Ureter (tissue), 1 donor: ENCODE measurements at regions not wholly inside any gene's neighbourhood (a gene's known extent, or its start where the extent isn't known, plus 50 kb on each side); places are given as distances from the start of the nearest gene placed in this dataset.
"Not testable (repeated sequence)": the region's sequence is repeated elsewhere in the genome, so short reads cannot be mapped to it uniquely, and the experiment has no call there.

Experiments
- DNase-seq: peaks from one replicate; pipeline ENCODE4 v3.0.0-alpha.2; 2020; ENCODE audit warnings: low spot score
- donor health status: DM: yes; HTN: yes; CAD: no.

DNA sequence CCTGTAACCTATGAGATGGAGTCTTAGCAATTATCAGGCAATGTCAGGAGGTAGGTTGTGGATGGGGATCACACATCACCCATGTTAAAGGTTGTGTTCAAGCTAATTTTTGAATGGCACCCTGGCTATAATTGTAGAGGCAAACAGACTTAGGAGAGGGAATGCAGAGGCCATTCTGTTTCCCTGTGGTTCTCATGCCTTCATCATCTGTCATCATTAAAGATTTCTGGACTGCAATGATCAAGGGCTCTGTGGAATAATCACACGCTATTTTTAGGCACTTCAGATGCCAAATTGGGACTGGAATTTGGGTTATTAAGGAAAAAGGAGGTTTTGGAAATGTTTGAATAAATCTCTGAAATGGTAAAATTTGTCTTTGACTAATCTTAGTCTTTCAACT lies 1065.4 kb downstream of the TAF11L14 start:
- DNase-seq = no peak

DNA sequence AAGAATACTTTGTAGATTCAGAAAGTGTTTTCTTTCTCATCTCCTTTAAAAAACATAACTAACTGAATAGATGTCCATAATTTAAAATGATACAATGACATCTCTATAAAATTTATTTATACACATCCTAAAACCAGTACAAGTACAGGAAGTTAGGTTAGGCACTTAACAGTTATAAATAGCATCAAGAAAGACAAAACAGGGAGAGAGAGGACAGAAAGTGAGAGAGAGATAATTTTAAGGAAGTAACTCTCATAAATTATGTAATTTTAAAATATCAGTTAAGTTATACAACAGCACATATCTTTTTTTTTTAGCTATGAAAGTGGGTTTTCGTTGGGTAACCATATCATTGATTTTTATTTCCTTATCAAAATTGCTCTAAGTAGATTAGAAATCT lies 1068.6 kb downstream of the TAF11L14 start:
- no peak for DNase-seq

DNA sequence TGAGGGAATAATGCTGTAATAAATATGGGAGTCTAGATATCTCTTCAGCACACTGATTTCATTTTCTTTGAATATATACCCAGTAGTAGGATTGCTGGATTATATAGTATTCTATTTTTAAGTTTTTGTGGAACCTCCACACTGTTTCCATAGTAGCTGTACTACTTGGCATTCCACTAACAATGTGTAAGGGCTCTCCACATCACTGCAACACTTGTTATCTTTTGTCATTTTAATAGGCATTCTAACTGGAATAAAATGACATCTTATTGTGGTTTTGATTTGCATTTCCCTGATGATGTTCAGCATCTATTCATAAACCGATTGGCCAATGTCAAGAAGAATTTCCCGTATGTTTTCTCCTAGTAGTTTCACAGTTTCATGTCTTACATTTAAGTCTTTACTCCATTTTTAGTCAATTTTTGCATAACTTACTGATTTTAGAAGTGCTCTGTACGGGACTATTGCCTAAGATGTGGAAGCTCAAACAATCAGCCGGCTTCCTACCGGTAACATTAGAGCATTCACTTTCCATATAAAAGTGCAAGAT lies 1078.8 kb downstream of the TAF11L14 start:
- DNase-seq = no peak

DNA sequence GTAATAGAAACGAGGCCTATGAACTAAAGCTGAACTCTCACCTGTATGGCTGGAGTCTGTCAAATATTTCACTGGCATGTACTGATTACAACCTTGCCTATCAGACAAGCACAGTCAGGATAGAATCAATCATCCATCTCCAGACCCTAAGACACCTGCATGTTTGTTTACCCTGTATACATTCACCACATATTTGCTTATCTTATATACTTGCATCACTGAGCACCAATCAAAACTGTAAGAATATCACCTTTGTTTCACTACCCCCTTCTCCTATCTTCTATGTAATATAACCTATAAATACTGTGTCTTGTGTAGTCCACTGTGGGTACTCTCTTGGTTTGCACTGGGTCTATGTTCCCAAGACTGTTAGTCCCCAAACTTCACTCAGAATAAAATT lies 1085.7 kb downstream of the TAF11L14 start:
- DNase-seq = no peak

DNA sequence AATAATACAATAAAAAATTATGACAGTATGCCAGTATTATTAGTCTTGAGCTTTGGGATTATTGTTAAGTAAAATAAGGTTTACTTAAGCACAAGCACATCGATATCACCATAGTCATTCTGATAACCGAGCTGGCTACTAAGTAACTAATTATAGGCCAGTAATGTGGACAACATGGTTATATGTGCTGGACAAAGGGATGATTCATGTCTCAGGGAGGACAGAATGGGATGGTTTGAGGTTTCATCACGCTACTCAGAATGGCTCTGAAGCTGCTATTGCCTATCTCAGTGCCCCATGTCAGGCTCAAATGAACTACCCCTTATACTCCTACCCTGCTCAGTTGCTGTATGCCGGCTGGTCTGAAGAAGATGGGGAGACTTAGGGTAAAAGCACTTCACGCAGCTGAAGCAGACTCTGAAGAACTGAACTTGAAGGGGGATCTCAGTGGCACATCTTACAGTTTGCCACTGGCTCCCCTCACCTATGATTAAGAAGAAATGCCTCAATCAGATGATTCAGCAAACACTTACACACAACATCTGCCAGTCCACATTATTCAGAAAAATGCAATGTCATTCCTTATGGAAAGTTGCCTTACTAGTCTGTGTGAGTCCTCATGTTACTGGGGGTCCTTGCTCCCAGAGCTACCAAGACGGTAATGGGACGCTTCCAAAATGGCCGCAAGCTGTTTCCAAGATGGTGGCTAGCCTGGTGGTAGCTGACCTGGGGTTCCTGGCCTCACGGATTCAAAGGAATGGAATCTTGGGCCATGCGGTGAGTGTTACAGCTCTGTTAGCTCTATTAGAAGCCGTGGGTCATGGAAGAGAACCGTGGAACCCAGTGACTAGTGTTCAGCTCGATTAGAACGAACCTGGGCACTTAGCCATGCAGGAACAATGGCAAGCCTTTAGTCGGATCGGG lies 1098.6 kb downstream of the TAF11L14 start:
- DNase-seq = no peak

DNA sequence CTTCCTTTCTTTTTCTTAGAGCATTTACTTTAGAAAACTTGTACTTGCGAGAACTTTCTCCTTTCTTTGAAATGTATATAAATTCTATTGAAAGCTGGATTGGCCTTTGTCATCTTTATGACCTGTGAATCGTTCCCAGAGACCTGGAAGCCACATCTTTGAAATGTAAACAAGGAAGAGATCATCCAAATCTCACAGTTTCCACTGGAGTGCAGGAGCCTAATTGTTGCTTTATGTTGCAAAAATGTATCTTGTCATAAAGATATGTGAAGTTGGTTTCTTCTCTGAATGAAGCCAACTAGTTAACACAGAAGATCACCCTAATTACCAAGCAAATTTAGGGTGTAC lies 1101.8 kb downstream of the TAF11L14 start:
- no peak for DNase-seq

DNA sequence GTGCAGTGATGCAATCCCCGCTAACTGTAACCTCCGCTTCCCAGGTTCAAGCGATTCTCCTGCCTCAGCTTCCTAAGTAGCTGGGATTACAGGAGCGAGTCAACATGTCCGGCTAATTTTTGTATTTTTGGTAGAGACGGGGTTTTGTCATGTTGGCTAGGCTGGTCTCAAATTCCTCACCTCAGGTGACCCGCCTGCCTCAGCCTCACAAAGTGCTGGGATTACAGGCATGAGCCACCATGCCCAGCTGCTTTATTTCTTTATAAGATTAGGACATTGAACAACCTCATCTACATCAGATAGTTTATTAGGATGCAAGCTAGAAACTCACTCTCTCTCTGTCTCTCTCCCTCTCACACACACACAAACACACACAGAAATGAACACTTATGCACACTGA lies 1102.5 kb downstream of the TAF11L14 start:
- not testable (repeated sequence) for DNase-seq

DNA sequence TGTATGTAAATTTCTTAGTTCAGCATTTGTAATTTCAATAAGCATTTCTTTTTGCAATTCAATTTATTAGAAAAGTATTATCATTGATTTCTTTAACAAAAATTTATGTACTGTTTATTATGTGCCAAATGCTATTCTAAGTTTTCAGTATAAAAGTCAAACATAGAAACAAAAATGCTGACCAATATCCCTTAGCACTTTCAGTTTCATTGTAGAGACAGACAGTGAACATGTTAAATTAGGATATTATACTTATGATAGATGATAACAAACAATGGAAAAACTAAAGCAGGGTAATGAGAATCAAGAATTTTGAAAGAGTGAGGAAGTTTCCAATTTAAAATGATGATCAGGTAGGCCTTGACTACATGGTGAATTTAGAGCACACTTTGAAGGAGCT lies 1106.0 kb downstream of the TAF11L14 start:
- DNase-seq = no peak

DNA sequence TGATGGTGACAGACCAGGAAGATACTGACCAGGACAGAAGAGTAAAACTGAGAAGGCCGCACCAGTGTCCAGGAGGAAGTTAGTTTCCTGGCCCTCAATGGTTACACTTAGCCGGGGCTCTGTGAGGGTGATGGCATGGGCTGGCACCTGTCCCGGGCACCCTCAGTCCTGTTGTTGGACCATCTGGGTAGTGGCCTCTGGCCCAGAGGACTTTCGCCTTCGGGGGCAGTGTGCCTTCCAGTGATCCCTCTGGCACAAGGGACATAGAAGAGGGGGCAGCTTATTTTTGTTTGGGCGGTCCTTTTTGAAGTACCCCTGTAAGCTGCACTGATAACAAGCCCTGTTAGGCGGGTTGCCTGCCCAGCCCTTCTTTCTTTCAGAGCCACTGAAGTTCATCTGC lies 1108.6 kb downstream of the TAF11L14 start:
- no peak for DNase-seq

DNA sequence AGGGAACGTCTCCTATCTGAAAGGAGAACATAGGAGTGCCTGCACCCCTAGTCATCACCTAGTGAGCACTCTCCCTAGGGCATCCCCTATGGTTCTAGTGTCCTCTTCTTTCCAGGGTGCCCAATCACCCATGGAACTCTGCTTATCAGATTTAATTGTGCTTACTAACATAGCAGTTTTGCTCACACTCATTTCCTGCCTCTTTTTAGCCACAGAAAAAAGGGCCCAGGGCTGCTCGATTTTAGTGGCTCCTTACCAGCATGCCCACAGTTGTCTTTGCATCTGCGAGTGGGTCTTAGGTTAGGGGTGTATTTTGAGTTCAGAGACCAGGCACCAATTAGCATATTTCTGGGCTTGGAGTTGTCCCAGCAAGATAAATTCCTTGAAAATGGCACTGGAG lies 1110.2 kb downstream of the TAF11L14 start:
- no peak for DNase-seq

DNA sequence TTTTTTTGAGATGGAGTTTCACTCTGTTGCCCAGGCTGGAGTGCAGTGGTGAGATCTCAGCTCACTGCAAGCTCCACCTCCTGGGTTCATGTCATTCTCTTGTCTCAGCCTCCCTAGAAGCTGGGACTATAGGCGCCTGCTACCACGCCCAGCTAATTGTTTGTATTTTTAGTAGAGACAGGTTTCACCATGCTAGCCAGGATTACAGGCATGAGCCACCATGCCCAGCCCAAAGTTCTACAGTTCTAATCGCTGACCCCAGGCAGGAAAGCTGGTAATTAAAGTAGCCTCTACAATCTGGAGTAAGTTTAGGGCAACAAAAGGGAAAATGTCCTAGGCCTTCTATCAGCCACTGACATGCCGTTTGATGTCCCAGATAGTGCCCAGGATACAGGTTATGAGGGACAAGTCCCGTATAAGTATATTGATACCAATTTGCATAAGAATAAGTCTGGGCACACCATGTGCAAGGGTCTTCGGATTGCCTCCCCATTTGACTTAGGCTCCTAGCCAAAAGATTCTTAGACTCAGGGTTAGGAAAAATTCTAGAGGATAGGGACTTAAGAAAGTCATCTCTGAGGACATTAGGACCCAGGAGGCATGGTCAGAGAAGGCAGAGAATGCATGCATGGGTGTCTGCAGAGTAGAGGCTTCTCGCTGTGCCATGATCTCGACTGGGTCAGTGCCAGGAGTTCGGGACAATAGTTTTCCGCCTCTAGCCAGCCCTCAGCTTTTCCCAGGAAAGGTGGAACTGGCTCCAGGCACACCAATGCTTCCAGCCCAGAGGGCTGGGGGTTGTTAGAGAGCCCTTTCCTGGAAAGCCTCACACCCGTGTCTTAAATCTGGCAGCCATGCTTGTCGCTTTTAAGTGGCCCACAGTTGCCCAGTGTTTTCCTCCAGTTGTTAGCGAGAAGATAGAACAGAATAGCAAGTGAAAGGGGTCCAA lies 1111.1 kb downstream of the TAF11L14 start:
- DNase-seq = no peak

DNA sequence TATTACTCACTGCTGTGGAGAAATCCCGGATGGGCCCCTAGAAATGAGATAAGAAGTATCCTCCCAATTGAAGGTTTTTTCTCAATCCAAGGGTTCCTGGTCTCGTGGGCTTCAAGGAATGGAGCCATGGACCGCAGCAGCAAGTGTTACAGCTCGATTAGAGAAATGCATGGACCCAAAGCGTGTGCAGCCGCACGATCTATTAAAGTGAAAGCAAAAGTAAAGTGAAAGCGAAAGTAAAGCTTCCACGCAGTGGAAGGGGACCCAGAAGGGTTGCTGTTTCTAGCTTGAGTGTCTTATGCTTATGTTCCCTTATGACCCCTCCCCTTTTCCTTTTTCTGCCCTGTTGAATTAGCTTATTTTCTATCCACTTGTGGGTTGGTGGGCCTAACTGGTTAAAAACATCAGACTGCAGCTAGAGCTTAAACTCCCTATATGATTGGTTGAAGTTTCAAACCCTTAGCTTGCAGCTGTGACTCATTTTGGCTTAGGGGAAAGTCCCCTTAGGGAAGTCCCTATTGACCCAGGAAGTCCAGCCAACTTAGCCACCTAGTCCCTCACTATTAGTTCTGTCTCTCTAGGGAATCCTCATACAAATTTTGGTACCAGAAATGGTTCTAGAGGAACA lies 1111.8 kb downstream of the TAF11L14 start:
- DNase-seq = no peak

DNA sequence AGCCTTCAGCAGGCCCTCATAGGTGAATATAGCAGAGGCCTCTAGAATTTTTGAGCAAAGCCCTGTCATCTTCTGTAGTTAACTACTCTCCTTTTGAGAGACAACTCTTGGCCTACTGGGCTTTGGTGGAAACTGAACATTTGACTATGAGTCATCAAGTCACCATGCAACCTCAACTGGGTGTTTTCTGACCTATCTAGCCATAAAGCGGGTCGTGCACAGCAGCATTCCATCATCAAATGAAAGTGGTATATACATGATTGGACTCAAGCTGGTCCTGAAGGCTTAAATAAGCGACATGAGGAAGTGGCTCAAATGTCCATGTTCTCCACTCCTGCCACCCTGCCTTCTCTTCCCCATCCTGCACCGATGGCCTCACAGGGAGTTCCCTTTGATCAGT lies 1115.5 kb downstream of the TAF11L14 start:
- DNase-seq = no peak

DNA sequence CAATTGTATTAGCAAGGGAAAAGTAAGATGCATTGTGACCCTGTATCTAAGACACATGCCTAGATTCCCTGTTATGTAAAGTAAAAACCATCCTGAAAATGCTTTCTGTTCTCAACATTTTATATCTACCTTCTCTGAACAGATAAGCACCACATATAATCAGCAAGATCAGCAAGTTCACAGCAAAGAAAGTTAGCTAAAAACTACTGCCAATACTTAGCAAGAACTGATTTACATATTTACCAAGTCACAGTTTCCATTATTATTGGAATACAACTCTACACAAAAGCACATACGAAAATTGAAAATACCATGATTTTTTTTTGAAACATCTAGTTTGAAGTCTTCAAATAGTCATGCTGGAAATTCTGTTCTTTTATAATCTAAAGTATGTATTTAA lies 1118.1 kb downstream of the TAF11L14 start:
- no peak for DNase-seq

DNA sequence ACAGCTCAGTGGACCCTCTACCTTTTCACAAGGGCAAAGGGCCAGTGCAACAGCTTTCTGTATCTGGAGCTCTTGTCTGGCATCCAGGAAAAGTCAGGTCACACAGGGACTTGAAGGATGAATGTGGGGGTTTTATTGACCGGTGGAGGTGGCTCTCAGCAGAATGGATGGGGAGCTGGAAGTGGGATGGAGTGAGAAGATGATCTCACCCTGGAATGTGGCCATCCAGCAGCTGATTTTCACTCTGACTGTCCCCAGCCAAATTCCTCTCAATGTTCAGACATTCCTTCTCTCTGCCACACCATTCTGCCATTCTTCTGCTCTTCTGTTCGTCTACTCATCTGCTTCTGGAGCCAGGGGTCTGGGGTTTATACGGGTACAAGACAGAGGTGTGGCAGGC lies 1119.9 kb downstream of the TAF11L14 start:
- no peak for DNase-seq

DNA sequence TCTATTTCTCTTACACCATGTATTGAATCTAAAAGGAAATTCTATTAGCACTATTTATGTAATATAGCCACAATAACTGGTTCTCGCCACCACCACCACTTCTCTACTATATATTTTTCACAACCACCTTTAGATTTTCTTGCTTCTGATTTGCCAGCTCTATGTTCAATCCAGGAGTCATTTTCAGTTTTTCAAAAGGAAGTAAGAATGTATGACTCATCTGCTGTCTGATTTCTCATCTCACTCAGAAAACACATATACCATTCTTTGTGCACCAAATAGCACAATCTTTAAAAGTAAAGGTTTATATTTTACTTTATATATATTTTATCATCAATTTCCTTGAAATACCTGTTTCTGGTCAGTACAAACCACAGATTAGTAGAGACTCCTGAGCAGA lies 1127.5 kb downstream of the TAF11L14 start:
- no peak for DNase-seq

DNA sequence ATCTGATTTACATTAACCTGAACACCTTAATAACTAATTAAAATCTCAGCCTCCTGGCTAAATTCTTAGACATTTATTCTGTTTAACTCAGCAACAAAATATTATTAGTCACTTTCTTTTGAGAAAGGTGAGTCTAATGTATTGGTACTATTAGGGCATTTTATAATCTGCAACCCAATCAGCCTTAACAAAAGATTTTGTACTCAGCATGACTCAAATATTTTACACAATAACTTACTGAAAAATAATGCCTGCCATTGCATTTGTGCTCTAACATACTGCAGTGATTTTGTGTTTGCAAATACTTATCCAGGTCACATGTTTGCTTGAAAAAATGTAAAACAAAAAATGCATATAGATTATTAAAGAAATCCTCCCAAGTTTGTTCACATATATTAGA lies 1129.9 kb downstream of the TAF11L14 start:
- DNase-seq = no peak

DNA sequence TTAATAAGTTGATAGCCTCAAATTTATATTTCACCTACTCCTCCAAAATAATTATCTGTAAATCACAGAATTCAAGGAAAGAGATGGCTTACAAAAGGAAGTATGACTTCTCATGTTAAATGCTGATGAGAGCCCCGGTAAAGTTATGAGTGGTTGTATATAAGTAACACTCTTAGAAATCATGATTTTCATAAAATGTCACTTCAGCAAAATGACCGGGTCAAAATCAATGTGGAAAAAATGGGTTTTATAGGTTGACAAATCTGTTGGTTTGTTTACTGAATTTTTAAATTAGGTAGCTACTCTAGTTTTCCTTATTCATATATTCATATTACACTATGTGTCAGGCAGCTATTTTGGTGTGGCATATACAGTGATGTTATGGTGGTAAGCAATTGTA lies 1131.0 kb downstream of the TAF11L14 start:
- DNase-seq = no peak

DNA sequence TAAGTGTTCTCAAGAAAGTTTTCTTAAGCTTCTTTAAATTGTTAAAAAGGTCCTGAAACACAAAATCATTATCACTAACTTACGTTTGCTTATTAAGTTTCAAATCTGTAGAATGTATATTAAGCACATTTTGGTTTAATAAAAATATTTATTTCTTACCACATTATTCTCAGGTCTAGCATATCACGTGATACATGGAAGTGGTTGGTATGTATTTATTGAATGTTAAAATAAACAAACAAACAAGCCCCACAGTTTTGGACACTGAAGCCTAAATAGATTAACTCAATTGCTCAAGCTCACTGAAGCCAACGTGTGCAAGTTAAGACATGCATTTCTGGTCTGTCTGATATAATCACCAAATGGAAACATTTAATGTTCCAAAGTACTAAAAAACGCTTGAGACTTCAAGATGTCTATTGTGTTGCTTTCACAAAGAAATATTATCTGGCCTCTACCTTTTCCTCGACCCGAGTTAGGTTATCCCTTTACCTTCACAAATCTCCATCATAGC lies 1136.9 kb downstream of the TAF11L14 start:
- no peak for DNase-seq

DNA sequence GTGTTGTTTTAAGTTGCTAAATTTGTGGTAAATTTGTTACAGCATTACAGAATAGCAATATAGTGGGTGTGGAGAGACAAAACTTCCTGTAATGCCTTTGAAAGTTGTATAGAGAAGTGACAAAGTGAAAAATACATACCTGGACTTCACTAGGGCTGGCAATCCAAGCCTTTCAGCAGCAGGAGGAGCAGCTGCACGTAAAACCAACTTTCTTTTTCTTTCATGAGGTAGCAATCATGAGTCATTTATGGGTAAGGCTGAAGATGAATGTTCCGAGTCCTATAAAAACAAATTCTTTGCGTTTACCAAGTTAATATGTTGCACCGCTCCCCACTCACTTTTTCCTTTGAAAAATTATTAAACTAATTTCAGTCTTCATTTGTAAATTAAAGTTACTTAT lies 1138.2 kb downstream of the TAF11L14 start:
- DNase-seq = no peak

DNA sequence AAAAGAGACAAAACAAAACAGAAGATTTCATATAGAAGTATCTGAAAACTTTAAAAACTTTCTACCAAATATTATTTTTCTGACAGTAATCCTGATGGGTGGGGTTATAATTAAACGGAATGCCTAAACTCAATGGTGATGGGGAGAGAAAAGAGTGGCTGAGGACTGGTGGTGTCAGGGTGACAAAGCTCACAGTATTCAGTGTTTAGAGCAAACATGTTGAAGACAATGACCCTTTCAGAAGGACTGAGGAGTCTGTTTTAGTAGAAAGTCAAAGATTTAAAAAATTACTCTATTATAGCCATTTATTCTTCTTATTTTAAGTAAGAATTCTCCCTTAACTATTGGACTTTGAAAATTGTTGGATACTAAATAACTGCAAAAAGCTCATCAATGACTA lies 1144.0 kb downstream of the TAF11L14 start:
- DNase-seq = no peak
